A549 (cell line): ENCODE measurements at regions not wholly inside any gene's neighbourhood (a gene's known extent, or its start where the extent isn't known, plus 50 kb on each side); places are given as distances from the start of the nearest gene placed in this dataset.

Experiments used
- CHD2 ChIP-seq: fragments of 150-350 bp; IDR thresholded peaks from 2 replicates; pipeline ENCODE4 v1.6.1; 2014; ENCODE audit warnings: low read length; ENCODE audit not compliant: partially characterized antibody
- EP300 ChIP-seq, 2 experiments: fragments of >200 bp; sonication (Bioruptor Twin); formaldehyde crosslinking; IDR thresholded peaks; 2 replicates in 1 of 2; 3 replicates in 1 of 2; pipeline ENCODE4 v1.6.1; 2016 to 2017
- POLR2A ChIP-seq: IDR thresholded peaks from 2 replicates; pipeline ENCODE4 v1.6.1; 2012; ENCODE audit warnings: mild to moderate bottlenecking, low read length
- RAD21 ChIP-seq, 2 experiments: fragments of >200 bp in 1 of 2; sonication (Bioruptor Twin) in 1 of 2; formaldehyde crosslinking in 1 of 2; IDR thresholded peaks in 1 of 2; conservative IDR thresholded peaks in 1 of 2; 2 replicates in 1 of 2; 3 replicates in 1 of 2; pipeline ENCODE4 v1.6.1; 2012 to 2018; ENCODE audit warnings: inconsistent platforms in 1 of 2
- RFX5 ChIP-seq: fragments of 450-650 bp; IDR thresholded peaks from 2 replicates; pipeline ENCODE4 v1.7.1; 2014; ENCODE audit warnings: antibody characterized with exemption, mild to moderate bottlenecking, moderate library complexity
- TF ChIP-seq, protein P1 (sequence below): fragments of 200-600 bp; sonication (generic); IDR thresholded peaks from 2 replicates; pipeline ENCODE4 v1.6.1; 2016; ENCODE audit warnings: antibody characterized with exemption, mild to moderate bottlenecking, moderate library complexity
- TF ChIP-seq, protein P2 (sequence below): fragments of >200 bp; sonication (Bioruptor Twin); formaldehyde crosslinking; IDR thresholded peaks from 3 replicates; pipeline ENCODE4 v1.5.1; 2016
- TF ChIP-seq, protein P3 (sequence below): fragments of 450-650 bp; IDR thresholded peaks from 2 replicates; pipeline ENCODE4 v1.6.1; 2014; ENCODE audit warnings: antibody characterized with exemption

DNA sequence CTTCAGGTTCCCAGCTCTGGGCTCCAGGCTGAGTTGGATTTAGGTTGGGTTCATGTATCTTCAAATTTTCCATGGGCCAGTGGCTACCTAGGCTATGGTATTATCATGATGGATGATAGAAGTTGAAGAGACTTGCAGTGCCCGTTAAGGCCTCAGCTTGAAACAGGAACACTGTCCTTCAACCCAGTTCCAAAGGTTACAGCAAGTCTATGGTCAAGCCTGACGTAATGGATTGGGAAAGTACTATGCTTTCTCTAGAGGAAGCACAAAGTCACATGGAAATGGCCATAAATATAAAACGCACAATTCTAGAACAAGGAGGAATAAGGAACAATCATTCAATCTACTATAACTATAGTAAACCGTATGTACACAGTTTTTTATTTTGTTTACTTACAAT lies 593.2 kb downstream of the ZEB2 start:
- TF ChIP-seq, protein P1, sequence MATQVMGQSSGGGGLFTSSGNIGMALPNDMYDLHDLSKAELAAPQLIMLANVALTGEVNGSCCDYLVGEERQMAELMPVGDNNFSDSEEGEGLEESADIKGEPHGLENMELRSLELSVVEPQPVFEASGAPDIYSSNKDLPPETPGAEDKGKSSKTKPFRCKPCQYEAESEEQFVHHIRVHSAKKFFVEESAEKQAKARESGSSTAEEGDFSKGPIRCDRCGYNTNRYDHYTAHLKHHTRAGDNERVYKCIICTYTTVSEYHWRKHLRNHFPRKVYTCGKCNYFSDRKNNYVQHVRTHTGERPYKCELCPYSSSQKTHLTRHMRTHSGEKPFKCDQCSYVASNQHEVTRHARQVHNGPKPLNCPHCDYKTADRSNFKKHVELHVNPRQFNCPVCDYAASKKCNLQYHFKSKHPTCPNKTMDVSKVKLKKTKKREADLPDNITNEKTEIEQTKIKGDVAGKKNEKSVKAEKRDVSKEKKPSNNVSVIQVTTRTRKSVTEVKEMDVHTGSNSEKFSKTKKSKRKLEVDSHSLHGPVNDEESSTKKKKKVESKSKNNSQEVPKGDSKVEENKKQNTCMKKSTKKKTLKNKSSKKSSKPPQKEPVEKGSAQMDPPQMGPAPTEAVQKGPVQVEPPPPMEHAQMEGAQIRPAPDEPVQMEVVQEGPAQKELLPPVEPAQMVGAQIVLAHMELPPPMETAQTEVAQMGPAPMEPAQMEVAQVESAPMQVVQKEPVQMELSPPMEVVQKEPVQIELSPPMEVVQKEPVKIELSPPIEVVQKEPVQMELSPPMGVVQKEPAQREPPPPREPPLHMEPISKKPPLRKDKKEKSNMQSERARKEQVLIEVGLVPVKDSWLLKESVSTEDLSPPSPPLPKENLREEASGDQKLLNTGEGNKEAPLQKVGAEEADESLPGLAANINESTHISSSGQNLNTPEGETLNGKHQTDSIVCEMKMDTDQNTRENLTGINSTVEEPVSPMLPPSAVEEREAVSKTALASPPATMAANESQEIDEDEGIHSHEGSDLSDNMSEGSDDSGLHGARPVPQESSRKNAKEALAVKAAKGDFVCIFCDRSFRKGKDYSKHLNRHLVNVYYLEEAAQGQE, result no peak
- TF ChIP-seq POLR2A (no peak), RFX5 (no peak), EP300 (IDR thresholded peaks at IDR 0.05) (no peak), CHD2 (no peak), RAD21 (conservative IDR thresholded peaks at IDR 0.05 in 1 of 2, IDR thresholded peaks at IDR 0.05 in 1 of 2) (no peak)
- TF ChIP-seq, protein P2, sequence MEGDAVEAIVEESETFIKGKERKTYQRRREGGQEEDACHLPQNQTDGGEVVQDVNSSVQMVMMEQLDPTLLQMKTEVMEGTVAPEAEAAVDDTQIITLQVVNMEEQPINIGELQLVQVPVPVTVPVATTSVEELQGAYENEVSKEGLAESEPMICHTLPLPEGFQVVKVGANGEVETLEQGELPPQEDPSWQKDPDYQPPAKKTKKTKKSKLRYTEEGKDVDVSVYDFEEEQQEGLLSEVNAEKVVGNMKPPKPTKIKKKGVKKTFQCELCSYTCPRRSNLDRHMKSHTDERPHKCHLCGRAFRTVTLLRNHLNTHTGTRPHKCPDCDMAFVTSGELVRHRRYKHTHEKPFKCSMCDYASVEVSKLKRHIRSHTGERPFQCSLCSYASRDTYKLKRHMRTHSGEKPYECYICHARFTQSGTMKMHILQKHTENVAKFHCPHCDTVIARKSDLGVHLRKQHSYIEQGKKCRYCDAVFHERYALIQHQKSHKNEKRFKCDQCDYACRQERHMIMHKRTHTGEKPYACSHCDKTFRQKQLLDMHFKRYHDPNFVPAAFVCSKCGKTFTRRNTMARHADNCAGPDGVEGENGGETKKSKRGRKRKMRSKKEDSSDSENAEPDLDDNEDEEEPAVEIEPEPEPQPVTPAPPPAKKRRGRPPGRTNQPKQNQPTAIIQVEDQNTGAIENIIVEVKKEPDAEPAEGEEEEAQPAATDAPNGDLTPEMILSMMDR, result no peak
- TF ChIP-seq, protein P3, sequence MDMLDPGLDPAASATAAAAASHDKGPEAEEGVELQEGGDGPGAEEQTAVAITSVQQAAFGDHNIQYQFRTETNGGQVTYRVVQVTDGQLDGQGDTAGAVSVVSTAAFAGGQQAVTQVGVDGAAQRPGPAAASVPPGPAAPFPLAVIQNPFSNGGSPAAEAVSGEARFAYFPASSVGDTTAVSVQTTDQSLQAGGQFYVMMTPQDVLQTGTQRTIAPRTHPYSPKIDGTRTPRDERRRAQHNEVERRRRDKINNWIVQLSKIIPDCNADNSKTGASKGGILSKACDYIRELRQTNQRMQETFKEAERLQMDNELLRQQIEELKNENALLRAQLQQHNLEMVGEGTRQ, result no peak
